Hepatic stellate cell (primary cell): ENCODE measurements at regions not wholly inside any gene's neighbourhood (a gene's known extent, or its start where the extent isn't known, plus 50 kb on each side); places are given as distances from the start of the nearest gene placed in this dataset.
"Not testable (repeated sequence)": the region's sequence is repeated elsewhere in the genome, so short reads cannot be mapped to it uniquely, and the experiment has no call there.

Experiments used
- DNase-seq: peaks from one replicate; pipeline ENCODE4 v3.0.0; 2011; ENCODE audit warnings: low spot score

DNA sequence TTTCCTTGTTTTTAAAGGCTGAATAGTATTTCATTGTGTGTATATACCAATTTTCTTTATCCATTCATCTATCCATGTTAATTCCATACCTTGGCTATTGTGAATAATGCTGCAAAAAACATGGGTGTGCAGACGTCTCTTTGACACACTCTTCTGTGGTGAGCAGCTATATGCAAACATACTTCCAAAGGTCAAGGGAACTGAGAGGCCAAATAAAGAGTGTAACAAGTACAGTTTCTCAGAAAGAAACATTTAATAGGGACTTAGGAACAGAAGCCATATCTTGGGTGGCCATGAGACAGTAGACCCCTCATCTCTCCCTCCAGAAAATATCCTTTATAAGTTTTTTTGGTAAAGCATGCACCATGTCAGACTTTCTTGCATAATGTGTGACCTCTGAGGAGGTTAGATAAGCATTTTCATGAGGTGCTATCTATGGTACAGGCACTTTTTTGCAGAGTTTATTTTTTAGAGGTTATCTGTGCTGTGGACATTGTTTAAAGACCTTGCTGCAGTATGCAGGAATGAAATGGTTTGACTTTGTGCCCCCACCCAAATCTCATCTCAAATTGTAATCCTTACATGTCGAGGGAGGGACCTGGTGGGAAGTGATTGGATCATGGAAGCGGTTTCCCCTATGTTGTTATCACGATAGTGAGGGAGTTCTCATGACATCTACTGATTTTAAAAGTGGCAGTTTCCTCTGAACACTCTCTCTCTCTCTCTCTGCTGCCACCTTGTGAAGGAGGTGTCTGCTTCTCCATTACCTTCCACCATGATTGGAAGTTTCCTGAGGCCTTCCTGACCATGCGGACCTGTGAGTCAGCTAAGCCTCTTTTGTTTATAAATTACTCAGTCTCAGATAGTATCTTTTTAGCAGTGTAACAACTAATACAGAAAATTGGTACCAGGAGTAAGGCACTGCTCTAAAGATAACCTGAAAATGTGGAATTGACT lies 1202.3 kb downstream of the GALC start:
- DNase-seq, result no peak

DNA sequence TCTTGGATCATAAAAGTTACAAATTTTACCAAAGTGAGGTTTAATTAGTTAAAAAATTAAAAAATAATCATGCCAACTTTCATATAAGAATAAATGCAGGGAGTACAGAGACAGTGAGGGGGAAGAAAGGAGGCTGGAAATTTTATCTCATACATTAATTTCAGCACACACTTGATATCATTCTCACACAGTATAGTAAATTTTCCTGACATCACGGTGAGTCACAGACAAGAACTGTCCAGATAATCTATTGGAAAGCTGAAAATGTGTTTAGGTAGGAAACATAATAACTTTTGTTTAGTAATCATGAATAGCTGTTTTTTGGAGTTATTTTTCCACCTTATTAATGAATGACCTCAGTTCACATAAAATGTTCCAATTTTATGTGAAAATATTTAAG lies 1204.8 kb downstream of the GALC start:
- no peak for DNase-seq

DNA sequence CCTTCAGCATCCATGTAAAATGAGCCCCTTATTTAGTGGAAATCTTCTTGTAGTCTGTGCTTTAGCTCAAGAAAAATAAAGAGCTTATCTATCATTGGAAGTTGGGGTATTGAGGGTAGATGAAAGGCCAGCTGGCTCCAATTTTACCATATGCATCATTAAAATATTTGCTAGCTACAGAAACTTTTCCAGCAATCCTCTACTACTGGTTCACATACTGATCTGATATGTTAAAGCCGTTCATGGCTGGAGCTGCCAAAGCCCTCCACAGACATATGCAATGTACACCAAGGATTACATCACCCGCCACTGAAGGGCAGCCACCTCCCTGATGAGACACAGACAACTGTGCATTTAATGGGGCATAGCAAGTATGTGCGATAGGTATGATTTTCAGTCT lies 1205.3 kb downstream of the GALC start:
- no peak for DNase-seq

DNA sequence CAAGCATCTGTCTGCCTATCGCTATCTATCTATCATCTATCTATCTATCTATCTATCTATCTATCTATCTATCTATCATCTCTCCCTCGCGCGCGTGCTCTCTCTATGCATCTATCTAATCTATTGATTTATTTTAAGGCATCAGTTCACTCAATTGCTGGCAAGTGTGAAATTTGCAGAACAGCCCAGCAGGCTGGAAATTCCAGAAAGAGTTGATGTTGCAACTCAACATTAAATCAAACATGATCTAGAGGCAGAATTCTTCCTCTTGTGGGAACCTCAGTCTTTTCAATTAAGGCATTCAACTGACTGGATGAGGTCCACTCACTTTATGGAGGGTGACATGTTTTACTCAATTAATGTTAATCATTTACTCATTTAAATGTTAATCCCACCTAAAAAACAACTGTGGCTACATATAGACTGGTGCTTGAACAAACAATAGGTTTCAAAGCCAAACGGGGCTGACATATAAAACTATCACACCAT lies 1210.8 kb downstream of the GALC start:
- no peak for DNase-seq

DNA sequence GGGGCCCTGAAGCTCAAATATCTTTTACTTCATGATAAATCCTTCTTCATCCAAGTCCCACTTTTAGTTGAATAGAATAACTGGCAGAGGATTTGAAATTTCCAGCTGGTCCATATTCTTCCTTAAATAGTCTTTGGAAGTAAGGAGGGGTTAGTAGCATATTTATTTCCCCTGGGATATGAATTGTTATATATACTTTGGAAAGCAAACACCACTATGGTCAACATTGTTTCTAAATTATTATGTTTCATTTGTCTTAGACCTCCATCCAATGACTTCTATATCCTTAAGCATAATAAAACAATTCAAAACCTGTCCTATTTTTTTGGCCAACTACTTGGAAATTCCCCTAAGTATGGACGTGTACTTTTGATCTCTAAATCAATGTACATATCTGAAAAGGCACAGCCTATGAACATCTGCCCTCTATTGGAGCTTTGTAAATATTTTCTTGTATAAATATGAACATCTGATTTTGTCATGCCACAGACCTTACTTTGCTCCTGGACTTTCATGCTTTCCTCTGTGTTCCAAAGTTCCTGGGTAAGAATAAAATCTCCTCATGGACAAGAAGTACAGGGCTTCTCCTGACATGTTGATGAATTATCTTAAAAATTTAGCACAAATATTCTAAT lies 1212.0 kb downstream of the GALC start:
- DNase-seq, result no peak

DNA sequence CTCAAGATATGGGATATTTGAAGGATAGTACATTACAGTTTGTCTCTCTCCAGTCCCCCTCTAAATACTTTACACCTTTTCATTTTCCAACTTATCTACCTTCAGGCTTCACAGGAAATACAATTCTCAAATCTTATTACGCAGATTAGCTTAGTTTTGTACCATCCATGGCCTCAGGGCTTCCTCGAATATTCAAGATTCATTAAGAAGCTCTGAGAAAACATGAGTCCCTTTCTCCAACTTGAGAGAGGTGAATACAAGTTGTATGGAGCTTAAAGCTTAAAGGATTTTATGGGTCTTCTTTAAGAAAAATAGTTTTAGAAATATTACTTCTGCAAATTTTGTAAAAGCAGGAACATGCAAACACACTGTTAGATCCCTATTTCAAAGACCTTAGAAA lies 1212.5 kb downstream of the GALC start:
- no peak for DNase-seq

DNA sequence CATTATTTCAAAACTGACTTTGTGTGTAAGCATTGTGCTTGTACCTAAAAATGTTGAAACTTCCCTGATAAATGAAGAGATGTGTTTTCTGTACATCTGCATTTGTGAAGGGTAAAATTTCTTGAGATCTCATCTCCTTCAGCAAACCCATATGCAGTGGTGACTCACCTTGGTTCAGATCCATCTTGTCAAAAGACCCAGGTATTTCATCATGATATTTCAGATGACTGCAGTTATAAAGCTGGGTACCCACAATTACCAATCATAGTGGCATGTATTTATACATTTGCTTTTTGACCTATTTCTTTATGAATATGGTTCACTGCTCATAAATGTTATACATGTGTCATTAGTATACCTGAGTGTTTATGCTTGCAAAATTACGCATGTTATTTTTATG lies 1213.6 kb downstream of the GALC start:
- no peak for DNase-seq

DNA sequence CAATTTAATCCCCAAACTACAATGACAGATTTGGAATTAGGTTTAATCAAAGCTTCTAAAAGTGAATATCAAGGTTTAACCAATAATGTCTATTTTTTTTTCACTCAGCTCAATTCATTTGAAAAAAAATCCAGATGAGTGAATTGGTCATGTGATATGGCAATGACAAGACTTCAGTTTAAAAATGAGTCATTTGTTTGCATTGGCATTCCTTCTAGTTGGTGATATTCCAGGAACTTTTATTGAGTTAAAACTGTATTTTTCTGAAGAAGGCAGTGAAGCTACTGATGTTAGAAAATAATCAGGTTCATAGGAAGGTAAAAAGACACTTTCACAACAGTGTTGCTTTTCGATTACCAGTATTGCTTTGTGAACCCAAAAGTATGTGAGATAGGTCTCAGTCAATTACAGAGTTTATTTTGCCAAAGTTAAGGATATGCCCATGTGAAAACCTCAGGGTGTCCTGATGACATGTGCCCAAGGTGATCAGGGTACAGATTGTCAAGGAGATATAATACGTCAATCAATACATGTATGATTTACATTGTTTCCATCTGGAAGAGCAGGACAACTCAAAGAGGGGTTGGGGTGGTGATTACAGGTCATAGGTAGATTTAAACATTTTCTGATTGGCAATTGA lies 1214.9 kb downstream of the GALC start:
- DNase-seq, result no peak

DNA sequence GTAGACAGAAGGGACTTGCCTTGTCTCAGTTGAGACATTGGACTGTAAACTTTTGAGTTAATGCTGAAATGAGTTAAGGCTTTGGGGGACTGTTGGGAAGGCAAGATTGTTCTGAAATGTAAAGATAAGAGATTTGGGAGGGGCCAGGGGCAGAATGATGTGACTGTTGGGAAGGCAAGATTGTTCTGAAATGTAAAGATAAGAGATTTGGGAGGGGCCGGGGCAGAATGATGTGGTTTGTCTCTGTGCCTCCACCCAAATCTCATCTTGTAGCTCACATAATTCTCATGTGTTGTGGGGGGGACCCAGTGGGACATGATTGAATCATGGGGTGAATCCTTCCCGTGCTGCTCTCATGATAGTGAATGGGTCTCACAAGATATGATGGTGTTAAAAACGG lies 1217.1 kb downstream of the GALC start:
- not testable (repeated sequence) for DNase-seq

DNA sequence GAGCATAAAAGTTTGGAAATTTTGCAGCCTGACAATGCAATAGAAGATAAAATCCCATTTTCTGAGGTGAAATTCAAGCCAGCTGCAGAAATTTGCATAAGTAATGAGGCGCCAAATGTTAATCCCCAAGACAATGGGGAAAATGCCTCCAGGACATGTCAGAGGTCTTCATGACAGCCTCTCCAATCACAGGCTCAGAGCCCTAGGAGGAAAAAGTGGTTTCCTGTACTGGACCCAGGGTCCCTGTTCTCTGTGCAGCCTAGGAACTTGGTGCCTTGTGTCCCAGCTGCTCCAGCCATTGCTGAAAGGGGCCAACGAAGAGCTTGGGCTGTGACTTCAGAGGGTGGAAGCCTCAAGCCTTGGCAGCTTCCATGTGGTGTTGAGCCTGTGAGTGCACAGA lies 1218.1 kb downstream of the GALC start:
- DNase-seq, result no peak

DNA sequence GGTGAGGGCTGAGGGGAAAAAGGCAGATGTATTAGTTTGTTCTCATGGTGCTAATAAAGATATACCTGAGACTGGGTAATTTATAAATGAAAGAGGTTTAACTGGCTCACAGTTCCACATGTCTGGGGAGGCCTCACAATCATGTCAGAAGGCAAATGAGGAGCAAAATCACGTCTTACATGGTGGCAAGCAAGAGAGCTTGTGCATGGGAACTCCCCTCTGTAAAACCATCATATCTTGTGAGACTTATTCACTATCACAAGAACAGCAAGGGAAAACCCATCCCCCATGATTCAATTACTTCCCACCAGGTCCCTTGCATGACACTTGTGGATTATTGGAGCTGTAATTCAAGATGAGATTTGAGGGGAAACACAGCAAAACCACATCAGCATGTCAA lies 1220.9 kb downstream of the GALC start:
- no peak for DNase-seq

DNA sequence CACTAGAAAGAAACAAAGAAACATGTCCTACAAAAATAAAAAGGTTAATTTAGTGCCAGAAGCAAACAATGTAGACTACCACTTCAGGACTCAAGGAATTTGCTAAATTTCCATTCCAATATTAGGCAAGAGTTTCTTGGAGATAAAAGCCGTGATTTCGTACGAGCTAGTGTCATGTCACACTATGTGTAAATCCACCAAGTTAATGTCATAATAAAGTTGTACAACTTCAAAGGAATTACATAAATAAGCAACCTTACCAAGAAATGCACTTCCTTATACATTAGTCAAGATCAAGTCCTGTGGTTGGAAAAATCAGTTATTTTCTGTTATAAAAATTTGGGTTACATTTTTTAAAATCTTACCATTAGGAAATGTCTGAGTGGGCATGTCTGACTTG lies 1222.8 kb downstream of the GALC start:
- no peak for DNase-seq

DNA sequence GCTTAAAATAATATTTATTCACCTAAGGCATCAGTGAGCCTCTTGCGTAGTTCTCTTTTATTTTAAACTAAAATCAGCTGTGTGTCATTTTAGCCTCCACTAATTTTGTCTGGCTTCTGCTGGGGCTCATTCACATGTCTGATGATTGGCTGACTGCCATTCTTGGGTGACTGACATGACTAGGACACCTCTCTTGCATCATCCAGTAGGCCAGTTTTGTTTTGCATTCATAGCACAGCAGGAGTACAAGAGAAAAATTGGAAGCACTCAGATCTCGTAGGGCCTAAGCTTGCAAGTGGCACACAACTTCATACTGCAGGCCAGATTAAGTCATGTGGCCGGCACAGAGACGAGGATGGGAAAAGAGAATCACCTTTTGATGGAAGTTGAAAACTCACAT lies 1226.5 kb downstream of the GALC start:
- DNase-seq, result no peak

DNA sequence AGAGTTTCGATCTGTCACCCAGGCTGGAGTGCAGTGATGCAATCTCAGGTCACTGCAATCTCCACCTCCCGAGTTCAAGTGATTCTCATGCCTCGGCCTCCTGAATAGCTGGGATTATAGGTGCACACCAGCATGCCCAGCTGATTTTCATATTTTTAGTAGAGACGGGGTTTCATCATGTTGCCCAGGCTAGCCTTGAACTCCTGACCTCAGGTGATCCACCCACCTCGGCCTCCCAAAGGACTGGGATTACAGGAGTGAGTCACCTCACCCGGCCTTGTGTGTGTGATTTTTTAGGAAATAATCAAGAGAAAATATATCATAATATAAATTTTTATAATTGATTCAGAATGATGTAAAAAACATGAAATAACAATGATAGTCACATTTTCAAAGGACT lies 1231.4 kb downstream of the GALC start:
- no peak for DNase-seq

DNA sequence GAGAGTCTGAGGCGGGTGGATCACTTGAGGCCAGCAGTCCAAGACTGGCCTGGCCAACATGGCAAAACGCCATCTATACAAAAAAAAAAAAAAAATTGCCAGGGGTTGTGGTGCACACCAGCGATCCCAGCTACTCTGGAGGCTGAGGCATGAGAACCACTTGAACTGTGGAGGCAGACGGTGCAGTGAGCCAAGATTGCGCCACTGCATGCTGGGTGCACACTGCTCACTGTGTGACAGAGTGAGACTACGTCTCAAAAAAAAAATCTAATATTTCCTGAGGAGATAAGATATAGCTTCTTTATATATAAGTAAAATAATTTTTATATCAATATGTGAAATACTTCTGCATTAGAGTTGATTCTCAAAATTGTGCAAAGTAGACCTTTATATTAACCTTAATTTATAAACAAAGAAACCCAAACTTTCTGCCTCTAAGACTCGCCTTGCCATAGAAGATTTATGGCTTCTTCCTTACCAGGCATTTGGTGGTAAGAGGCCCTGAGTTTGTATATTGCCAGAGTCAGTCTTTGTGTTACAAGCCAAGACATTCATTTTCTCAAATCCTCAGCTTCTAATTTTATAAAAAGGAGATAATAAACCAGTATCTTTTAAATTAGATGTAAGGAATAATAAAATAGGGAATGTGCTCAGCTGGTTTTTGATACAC lies 1226.7 kb downstream of the FLRT2 start:
- no peak for DNase-seq

DNA sequence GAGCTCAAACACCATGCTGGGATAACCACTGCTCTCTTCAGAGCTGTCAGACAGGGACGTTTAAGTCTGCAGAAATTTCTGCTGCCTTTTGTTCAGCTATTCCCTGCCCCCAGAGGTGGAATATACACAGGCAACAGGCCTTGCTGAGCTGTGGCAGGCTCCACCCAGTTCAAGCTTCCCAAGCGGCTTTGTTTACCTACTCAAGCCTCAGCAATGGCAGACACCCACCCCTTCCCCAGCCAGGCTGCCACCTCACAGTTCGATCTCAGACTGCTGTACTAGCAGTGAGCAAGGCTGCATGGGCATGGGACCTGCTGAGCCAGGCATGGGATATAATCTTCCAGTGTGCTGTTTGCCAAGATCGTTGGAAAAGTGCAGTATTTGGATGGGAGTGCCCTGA lies 1220.5 kb downstream of the FLRT2 start:
- not testable (repeated sequence) for DNase-seq

DNA sequence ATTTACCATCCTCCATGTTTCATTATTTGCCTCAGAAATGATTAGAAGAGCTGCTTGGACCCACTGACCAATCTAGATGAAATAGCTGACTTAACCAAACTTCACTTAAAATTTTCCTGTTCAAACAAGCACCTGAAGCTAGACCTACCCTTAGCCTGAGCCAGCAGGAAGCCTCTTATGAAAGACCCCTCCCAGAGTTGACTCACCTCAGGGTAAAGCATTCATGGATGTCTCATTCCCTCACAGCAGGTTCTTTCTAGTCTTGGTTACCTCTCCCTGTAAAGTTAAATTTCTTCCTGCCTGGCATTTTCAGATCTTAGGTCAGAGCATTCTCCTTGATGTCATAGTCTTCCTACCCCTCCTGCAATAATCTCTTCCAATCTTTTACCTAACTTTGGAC lies 1209.8 kb downstream of the FLRT2 start:
- no peak for DNase-seq

DNA sequence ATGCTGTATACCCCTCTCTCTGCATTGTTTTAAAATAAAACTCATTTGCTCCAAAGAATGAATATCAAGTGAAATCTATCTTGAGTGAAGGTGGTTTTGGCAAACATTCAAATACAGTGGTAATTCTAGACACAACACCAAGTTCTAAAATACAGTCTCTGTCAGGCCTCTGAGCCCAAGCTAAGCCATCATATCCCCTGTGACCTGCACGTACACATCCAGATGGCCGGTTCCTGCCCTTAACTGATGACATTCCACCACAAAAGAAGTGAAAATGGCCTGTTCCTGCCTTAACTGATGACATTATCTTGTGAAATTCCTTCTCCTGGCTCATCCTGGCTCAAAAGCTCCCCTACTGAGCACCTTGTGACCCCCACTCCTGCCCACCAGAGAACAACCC lies 1201.5 kb downstream of the FLRT2 start:
- not testable (repeated sequence) for DNase-seq

DNA sequence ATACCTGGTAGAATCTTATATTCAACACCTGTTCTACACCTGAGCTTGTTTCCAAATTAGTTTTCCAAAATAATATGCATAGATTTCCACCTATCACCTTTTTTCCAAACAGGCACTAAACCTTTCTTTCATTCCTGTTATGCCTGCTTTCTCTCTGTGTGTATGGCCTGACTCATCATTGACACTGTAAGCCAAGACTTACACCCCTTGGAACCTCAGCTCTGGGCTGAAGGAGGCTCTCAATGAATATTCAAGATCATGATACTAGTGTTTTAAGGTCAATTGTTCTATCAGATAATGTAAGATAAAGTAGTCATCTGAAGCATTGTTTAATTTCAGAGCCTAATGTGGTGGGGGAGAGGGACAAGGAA lies 1193.3 kb downstream of the FLRT2 start:
- DNase-seq, result no peak

DNA sequence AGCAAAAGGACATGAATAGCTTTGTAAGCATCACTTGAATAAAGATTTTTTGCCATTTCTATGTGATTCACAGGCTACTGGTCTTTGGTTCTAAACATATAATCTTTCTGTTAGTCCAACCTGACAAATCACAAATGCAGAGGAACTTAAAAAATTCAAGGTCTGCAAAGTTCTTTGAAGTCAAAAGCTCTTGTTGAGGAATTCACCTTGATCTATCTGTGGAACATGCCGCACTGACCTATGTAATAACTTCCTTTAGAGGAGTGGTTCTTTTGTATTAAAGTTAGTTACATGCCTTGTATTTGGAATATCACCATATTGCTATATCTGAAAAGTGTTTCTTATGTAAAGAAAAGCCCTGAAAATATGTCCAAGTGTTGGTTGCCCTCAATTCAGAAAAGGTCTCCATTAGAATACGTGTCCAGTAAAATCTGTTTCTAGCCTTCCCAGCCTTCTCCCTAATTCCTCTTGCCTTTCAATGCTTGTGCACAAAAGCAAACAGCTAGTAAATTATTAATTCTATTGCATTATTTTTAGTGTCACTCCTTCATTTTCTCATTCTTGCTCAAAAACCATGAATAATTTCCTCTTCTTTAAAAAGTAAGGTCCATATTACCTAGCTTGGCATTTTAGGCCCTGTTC lies 1192.8 kb downstream of the FLRT2 start:
- no peak for DNase-seq

DNA sequence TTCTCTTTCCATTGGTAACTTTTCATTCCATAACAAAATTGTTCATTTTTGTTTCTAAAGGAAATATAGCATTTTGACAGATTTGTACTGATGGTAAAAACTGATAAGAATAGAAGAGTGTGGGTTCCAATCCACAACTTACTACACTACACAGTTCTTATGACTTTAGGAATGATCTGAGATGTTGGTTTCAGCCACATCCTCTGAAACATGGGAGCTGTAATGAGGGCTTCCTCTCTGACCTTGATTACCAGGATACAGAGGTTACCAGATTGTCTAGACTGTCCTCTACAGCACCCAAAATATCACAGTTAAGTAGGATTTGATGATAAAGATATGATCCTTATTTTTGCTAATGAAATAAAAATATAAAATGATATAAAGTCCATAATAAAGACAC lies 1184.6 kb downstream of the FLRT2 start:
- DNase-seq, result no peak

DNA sequence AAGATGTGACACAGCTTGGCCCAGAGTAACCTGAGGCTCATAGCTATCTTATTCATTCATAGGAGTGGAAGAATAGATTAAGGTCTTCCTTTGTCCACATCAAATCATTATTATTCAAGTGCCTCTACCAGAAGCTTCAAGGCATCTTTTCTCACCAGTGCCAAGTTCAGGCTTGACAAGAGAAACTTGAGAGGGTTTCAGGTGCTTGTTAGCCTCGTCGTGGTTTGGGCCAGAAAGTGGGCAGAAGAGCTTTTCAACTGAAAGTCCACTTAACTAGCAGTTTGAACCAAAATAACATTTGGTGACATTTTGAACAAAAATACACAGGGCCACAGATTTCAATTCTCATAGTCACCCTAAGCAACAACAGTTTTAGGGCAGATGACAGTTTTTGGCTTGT lies 1184.2 kb downstream of the FLRT2 start:
- no peak for DNase-seq
